CD14-positive monocyte (primary cell): ENCODE measurements at regions not wholly inside any gene's neighbourhood (a gene's known extent, or its start where the extent isn't known, plus 50 kb on each side); places are given as distances from the start of the nearest gene placed in this dataset.

Experiments used
- DNase-seq, 3 donors: peaks; one replicate each; pipeline ENCODE4 v3.0.0-alpha.2; 2011 to 2022
- H2AFZ ChIP-seq: 2 replicates; pipeline ENCODE4 v1.6.0; 2012; ENCODE audit warnings: mild to moderate bottlenecking, low read depth, low read length, inconsistent platforms; ENCODE audit not compliant: insufficient read depth, poor library complexity, severe bottlenecking
- H3K27ac ChIP-seq, 2 donors: 1 replicate in 1 of 2; 2 replicates in 1 of 2; pipeline ENCODE4 v1.5.1; 2012 to 2013; ENCODE audit warnings: low read length in 2 of 2, control low read depth in 1 of 2, inconsistent platforms in 1 of 2, low read depth in 1 of 2, mild to moderate bottlenecking in 1 of 2
- H3K27me3 ChIP-seq, 2 donors: one replicate each; pipeline versions ENCODE4 v1.6.0 to v1.6.1; 2011 to 2013; ENCODE audit warnings: low read length in 2 of 2; ENCODE audit not compliant: control insufficient read depth in 2 of 2, insufficient read depth in 2 of 2
- H3K36me3 ChIP-seq, 2 donors: replicated peaks in 1 of 2; 1 replicate in 1 of 2; 2 replicates in 1 of 2; pipeline versions ENCODE4 v1.5.1 to v1.6.1; 2012 to 2013; ENCODE audit warnings: low read length in 2 of 2, control low read depth in 1 of 2, inconsistent platforms in 1 of 2, mild to moderate bottlenecking in 1 of 2; ENCODE audit not compliant: insufficient read depth in 2 of 2, control insufficient read depth in 1 of 2
- H3K4me1 ChIP-seq, 2 donors: 1 replicate in 1 of 2; 2 replicates in 1 of 2; pipeline versions ENCODE4 v1.5.1 to v1.6.1; 2012 to 2013; ENCODE audit warnings: low read length in 2 of 2, control low read depth in 1 of 2, inconsistent platforms in 1 of 2, mild to moderate bottlenecking in 1 of 2, moderate library complexity in 1 of 2; ENCODE audit not compliant: insufficient read depth in 2 of 2, control insufficient read depth in 1 of 2
- H3K4me2 ChIP-seq: replicated peaks from 2 replicates; pipeline ENCODE3; 2012; ENCODE audit warnings: low read length, moderate library complexity, mild to moderate bottlenecking; ENCODE audit not compliant: poor library complexity, severe bottlenecking; ENCODE audit errors: extremely low read depth
- H3K4me3 ChIP-seq, 3 experiments: fragments of 200-600 bp in 1 of 3; sonication (generic) in 1 of 3; replicated peaks in 1 of 3; 1 replicate in 2 of 3; 2 replicates in 1 of 3; pipeline ENCODE4 v1.5.1; 2011 to 2013; ENCODE audit warnings: low read length in 3 of 3, mild to moderate bottlenecking in 3 of 3, control low read depth in 2 of 3, low read depth in 2 of 3, inconsistent platforms in 1 of 3, moderate library complexity in 1 of 3
- H3K79me2 ChIP-seq: 2 replicates; pipeline ENCODE4 v1.6.0; 2012; ENCODE audit warnings: mild to moderate bottlenecking, control low read depth, inconsistent platforms, low read length, moderate library complexity; ENCODE audit not compliant: insufficient read depth
- H3K9ac ChIP-seq: 2 replicates; pipeline ENCODE4 v1.6.0; 2017; ENCODE audit warnings: low read length, mild to moderate bottlenecking; ENCODE audit not compliant: insufficient read depth, poor library complexity, severe bottlenecking
- H3K9me3 ChIP-seq, 2 donors: replicated peaks in 1 of 2; 1 replicate in 1 of 2; 2 replicates in 1 of 2; pipeline versions ENCODE4 v1.5.1 to v1.6.1; 2012 to 2013; ENCODE audit warnings: low read length in 2 of 2, control low read depth in 1 of 2; ENCODE audit not compliant: control insufficient read depth in 1 of 2, insufficient read depth in 1 of 2
- H4K20me1 ChIP-seq: 2 replicates; pipeline ENCODE4 v1.6.0; 2012; ENCODE audit warnings: mild to moderate bottlenecking, low read length, control low read depth, moderate library complexity; ENCODE audit not compliant: insufficient read depth
- H3K27ac Mint-ChIP-seq, 7 donors: one replicate each; pipeline ENCODE4 v1.8.0; 2020; ENCODE audit warnings: mild to moderate bottlenecking in 7 of 7, mixed read lengths in 7 of 7, moderate library complexity in 6 of 7, inconsistent platforms in 2 of 7
- H3K27me3 Mint-ChIP-seq, 3 donors: one replicate each; pipeline ENCODE4 v1.8.0; 2021 to 2022; ENCODE audit warnings: low read depth in 3 of 3, mild to moderate bottlenecking in 3 of 3, mixed read lengths in 3 of 3, moderate library complexity in 3 of 3, inconsistent platforms in 1 of 3
- H3K36me3 Mint-ChIP-seq, 2 donors: one replicate each; pipeline ENCODE4 v1.8.0; 2020; ENCODE audit warnings: mixed read lengths in 2 of 2, inconsistent platforms in 1 of 2, mild to moderate bottlenecking in 1 of 2
- H3K4me1 Mint-ChIP-seq: one replicate; pipeline ENCODE4 v1.8.0; 2020; ENCODE audit warnings: mild to moderate bottlenecking, mixed read lengths
- H3K4me3 Mint-ChIP-seq, 2 donors: one replicate each; pipeline ENCODE4 v1.8.0; 2020; ENCODE audit warnings: mild to moderate bottlenecking in 2 of 2, mixed read lengths in 2 of 2, moderate library complexity in 1 of 2
- H3K9me3 Mint-ChIP-seq, 7 donors: one replicate each; pipeline ENCODE4 v1.8.0; 2020 to 2022; ENCODE audit warnings: mixed read lengths in 7 of 7, mild to moderate bottlenecking in 6 of 7, moderate library complexity in 6 of 7, inconsistent platforms in 2 of 7
- WGBS: methylation state at CpG from one replicate; pipeline ENCODE4 v1.1.5; 2013; ENCODE audit warnings: missing lambda C conversion rate; ENCODE audit not compliant: insufficient coverage; 5-methylcytosine and 5-hydroxymethylcytosine counted together
- intact Hi-C, 2 donors: fragments of 100-400 bp; cut with micrococcal nuclease; formaldehyde crosslinking; loops; one replicate each; pipeline versions ENCODE4 v1.15.0 to v1.15.1; 2023
- TF ChIP-seq, protein P1 (sequence below): fragments of 200-600 bp; IDR thresholded peaks from one replicate; pipeline ENCODE4 v1.8.0; 2022; ENCODE audit warnings: antibody characterized with exemption, mild to moderate bottlenecking

DNA sequence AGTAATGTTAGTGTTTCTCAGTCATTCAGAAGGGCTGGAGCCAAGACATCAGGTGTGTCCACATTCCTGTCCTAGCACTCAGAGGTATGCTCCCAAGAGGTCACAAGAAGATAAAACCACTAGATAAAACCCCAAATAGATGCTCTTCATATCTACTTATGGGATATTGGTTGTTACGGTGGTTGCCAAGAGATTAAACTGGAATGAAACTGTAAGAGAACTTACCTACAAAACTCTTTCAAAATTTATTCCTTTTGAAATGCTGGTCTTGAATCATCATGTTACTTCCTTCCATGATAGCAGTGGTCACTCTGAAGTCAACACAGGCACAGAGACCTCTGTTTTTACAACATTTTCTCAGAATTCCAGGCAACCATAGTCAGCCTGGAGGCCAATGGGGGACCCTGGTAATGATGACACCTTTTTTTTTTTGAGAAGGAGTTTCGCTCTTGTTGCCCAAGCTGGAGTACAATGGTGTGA lies 122.4 kb upstream of the WSCD1 start:
- TF ChIP-seq, protein P1, sequence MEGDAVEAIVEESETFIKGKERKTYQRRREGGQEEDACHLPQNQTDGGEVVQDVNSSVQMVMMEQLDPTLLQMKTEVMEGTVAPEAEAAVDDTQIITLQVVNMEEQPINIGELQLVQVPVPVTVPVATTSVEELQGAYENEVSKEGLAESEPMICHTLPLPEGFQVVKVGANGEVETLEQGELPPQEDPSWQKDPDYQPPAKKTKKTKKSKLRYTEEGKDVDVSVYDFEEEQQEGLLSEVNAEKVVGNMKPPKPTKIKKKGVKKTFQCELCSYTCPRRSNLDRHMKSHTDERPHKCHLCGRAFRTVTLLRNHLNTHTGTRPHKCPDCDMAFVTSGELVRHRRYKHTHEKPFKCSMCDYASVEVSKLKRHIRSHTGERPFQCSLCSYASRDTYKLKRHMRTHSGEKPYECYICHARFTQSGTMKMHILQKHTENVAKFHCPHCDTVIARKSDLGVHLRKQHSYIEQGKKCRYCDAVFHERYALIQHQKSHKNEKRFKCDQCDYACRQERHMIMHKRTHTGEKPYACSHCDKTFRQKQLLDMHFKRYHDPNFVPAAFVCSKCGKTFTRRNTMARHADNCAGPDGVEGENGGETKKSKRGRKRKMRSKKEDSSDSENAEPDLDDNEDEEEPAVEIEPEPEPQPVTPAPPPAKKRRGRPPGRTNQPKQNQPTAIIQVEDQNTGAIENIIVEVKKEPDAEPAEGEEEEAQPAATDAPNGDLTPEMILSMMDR = no peak
- Histone ChIP-seq H4K20me1 (no peaks in the 10 kb centered on the region), H3K9ac (no peak overlapping the region), H3K4me1 (no peaks in the 10 kb centered on the region), H3K9me3 (peaks cover 0 to 11% of the 10 kb centered on the region in 2 donors), H3K27ac (no peak overlapping the region), H3K79me2 (no peaks in the 10 kb centered on the region), H3K36me3 (no peaks in the 10 kb centered on the region), H2AFZ (no peak overlapping the region), H3K4me2 (no peak overlapping the region), H3K4me3 (no peak overlapping the region), H3K27me3 (peaks cover 0 to 3% of the 10 kb centered on the region in 2 donors)
- Mint-ChIP-seq H3K9me3 (peaks cover 2 to 16% (median 4%) of the 10 kb centered on the region in 7 donors), H3K4me3 (no peak overlapping the region), H3K4me1 (no peaks in the 10 kb centered on the region), H3K36me3 (no peaks in the 10 kb centered on the region), H3K27me3 (peaks cover 4 to 10% (median 5%) of the 10 kb centered on the region in 3 donors), H3K27ac (no peak overlapping the region)
- WGBS = 83% methylated on average over 1 of the region's 2 CpGs
- intact Hi-C loops = no loop called here
- no peak for DNase-seq

DNA sequence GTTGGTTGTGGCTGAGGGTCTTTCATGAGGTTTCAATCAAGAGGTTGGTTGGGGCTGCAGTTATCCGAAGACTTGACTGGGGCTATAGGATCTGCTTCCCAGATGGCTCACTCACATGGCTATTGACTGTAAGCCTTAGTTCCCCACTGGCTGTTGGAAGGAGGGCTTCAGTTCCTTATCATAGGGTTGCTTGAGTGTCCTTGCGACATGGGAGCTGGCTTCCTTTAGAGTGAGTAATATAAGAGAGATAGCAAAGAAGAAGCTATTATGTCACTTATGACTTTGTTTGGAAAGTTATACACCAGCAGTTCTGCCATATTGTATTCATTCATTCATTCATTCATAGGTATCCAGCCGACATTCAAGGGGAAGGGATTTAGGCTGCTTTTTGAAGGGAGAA lies 121.4 kb upstream of the WSCD1 start:
- Mint-ChIP-seq H3K27ac (no peak overlapping the region), H3K4me3 (no peak overlapping the region), H3K27me3 (peaks cover 2 to 8% (median 3%) of the 10 kb centered on the region in 3 donors), H3K9me3 (peaks cover 2 to 13% (median 4%) of the 10 kb centered on the region in 7 donors), H3K36me3 (no peaks in the 10 kb centered on the region), H3K4me1 (no peaks in the 10 kb centered on the region)
- H3K27me3 ChIP-seq = peaks cover 0 to 3% of the 10 kb centered on the region in 2 donors
- intact Hi-C loops = no loop called here
- H2AFZ ChIP-seq = no peak overlapping the region
- TF ChIP-seq, protein P1 = no peak
- H3K9me3 ChIP-seq = peaks cover 0 to 11% of the 10 kb centered on the region in 2 donors
- H3K79me2 ChIP-seq = no peaks in the 10 kb centered on the region
- no peaks in the 10 kb centered on the region for H3K36me3 ChIP-seq
- no peak for DNase-seq
- H3K9ac ChIP-seq = no peak overlapping the region
- H3K4me2 ChIP-seq = no peak overlapping the region
- no peaks in the 10 kb centered on the region for H4K20me1 ChIP-seq
- no peak overlapping the region for H3K4me3 ChIP-seq
- no CpG with 5 or more reads among the region's 3 CpGs for WGBS
- no peaks in the 10 kb centered on the region for H3K4me1 ChIP-seq
- no peak overlapping the region for H3K27ac ChIP-seq
